ENCODE measurements at regions not wholly inside any gene's neighbourhood (a gene's known extent, or its start where the extent isn't known, plus 50 kb on each side); places are given as distances from the start of the nearest gene placed in this dataset.

- no peak for TF ChIP-seq CTCF (conservative IDR thresholded peaks at IDR 0.05; ENCODE audit: low read length)
- DNase-seq (ENCODE audit: low read depth) = peak; percentile 40
- no peak overlapping the region for H3K4me3 ChIP-seq (ENCODE audit: low read length)
Observed at GRCh38 chr15:95127356-95127755, 896.0 kb downstream of the MCTP2 start.

- no peak overlapping the region for H3K4me3 ChIP-seq (ENCODE audit: low read length)
- DNase-seq (ENCODE audit: low read depth) = peak; percentile 51
- no peak for TF ChIP-seq CTCF (conservative IDR thresholded peaks at IDR 0.05; ENCODE audit: low read length)
Observed at GRCh38 chr15:95129574-95129973, 898.2 kb downstream of the MCTP2 start.

GRCh38 chr15:95131131-95131556 is 899.8 kb downstream of the MCTP2 start:
- TF ChIP-seq CTCF (conservative IDR thresholded peaks at IDR 0.05; ENCODE audit: low read length) = no peak
- no peak overlapping the region for H3K4me3 ChIP-seq (ENCODE audit: low read length)
- DNase-seq (ENCODE audit: low read depth) = no peak

GRCh38 chr15:95132774-95133173 is 901.4 kb downstream of the MCTP2 start:
- no peak overlapping the region; the same call in 1 of the 2 replicates for H3K4me3 ChIP-seq (ENCODE audit: low read length)
- peak; percentile 26 for TF ChIP-seq CTCF (conservative IDR thresholded peaks at IDR 0.05; ENCODE audit: low read length)
- DNase-seq (ENCODE audit: low read depth) = peak; percentile 95

- DNase-seq (ENCODE audit: low read depth) = peak; percentile 64
- TF ChIP-seq CTCF (conservative IDR thresholded peaks at IDR 0.05; ENCODE audit: low read length) = no peak
- H3K4me3 ChIP-seq (ENCODE audit: low read length) = no peak overlapping the region
Observed at GRCh38 chr15:95134431-95135110, 903.2 kb downstream of the MCTP2 start.

- no peak for DNase-seq (ENCODE audit: low read depth)
- no peak overlapping the region for H3K4me3 ChIP-seq (ENCODE audit: low read length)
- TF ChIP-seq CTCF (conservative IDR thresholded peaks at IDR 0.05; ENCODE audit: low read length) = no peak
Observed at GRCh38 chr15:95138604-95139270, 907.4 kb downstream of the MCTP2 start.

- peak; percentile 41 for DNase-seq (ENCODE audit: low read depth)
- no peak for TF ChIP-seq CTCF (conservative IDR thresholded peaks at IDR 0.05; ENCODE audit: low read length)
- H3K4me3 ChIP-seq (ENCODE audit: low read length) = no peak overlapping the region
Observed at GRCh38 chr15:95141486-95141885, 910.1 kb downstream of the MCTP2 start.

All from AG10803 (cell line).